NCI-H460 (cell line): ENCODE measurements at regions not wholly inside any gene's neighbourhood (a gene's known extent, or its start where the extent isn't known, plus 50 kb on each side); places are given as distances from the start of the nearest gene placed in this dataset.
"Not testable (repeated sequence)": the region's sequence is repeated elsewhere in the genome, so short reads cannot be mapped to it uniquely, and the experiment has no call there.

Source experiments
- DNase-seq: peaks from one replicate; pipeline ENCODE4 v3.0.0-alpha.2; 2016; ENCODE audit warnings: low read depth; ENCODE audit errors: extremely low read depth

GRCh38 chr7:65509368-65510186 is 135.9 kb downstream of the ZNF92 start:
- DNase-seq, result no peak

GRCh38 chr7:65510187-65510538 is 136.5 kb downstream of the ZNF92 start:
- not testable (repeated sequence) for DNase-seq

GRCh38 chr7:65519751-65520150 is 146.1 kb downstream of the ZNF92 start:
- DNase-seq, result not testable (repeated sequence)

GRCh38 chr7:65545465-65546161 is 172.0 kb downstream of the ZNF92 start:
- not testable (repeated sequence) for DNase-seq

GRCh38 chr7:65549589-65550443 is 176.2 kb downstream of the ZNF92 start:
- DNase-seq, result not testable (repeated sequence)

- DNase-seq, result not testable (repeated sequence)
These were observed 176.8 kb downstream of the ZNF92 start for GRCh38 chr7:65550444-65550809.

- not testable (repeated sequence) for DNase-seq
These were observed 177.4 kb downstream of the ZNF92 start for GRCh38 chr7:65551042-65551441.

- DNase-seq, result not testable (repeated sequence)
These were observed 181.2 kb downstream of the ZNF92 start for GRCh38 chr7:65554553-65555476.

GRCh38 chr7:65558584-65558983 is 184.9 kb downstream of the ZNF92 start:
- not testable (repeated sequence) for DNase-seq

- not testable (repeated sequence) for DNase-seq
These were observed 188.2 kb downstream of the ZNF92 start for GRCh38 chr7:65561786-65562372.

GRCh38 chr7:65562522-65562921 is 188.9 kb downstream of the ZNF92 start:
- DNase-seq, result not testable (repeated sequence)

- DNase-seq, result not testable (repeated sequence)
These were observed 189.7 kb downstream of the ZNF92 start for GRCh38 chr7:65563333-65563732.

- not testable (repeated sequence) for DNase-seq
These were observed 194.6 kb downstream of the ZNF92 start for GRCh38 chr7:65568226-65568625.

- DNase-seq, result not testable (repeated sequence)
These were observed 197.3 kb downstream of the ZNF92 start for GRCh38 chr7:65570990-65571389.

- DNase-seq, result not testable (repeated sequence)
These were observed 198.9 kb downstream of the ZNF92 start for GRCh38 chr7:65572581-65572980.

GRCh38 chr7:65576370-65576769 is 202.7 kb downstream of the ZNF92 start:
- not testable (repeated sequence) for DNase-seq

- DNase-seq, result not testable (repeated sequence)
These were observed 209.0 kb downstream of the ZNF92 start for GRCh38 chr7:65582518-65583119.

- DNase-seq, result not testable (repeated sequence)
These were observed 228.8 kb downstream of the ZNF92 start for GRCh38 chr7:65602495-65602894.

- no peak for DNase-seq
These were observed 235.5 kb downstream of the ZNF92 start for GRCh38 chr7:65609131-65609530.
